GM10248 (cell line): ENCODE measurements at regions not wholly inside any gene's neighbourhood (a gene's known extent, or its start where the extent isn't known, plus 50 kb on each side); places are given as distances from the start of the nearest gene placed in this dataset.

Source experiments
- CTCF ChIA-PET: fragments of 300-600 bp; sonication (Branson Sonifier 250); formaldehyde crosslinking; extraction: SDS; loops from one replicate; lab custom pipeline; 2021; ENCODE audit warnings: antibody characterized with exemption; lab: Yijun Ruan, JAX
- POLR2A ChIA-PET: fragments of 350-650 bp; sonication (Branson Sonifier 250); formaldehyde crosslinking; extraction: SDS; loops from one replicate; lab custom pipeline; 2020; ENCODE audit warnings: antibody characterized with exemption; lab: Yijun Ruan, JAX
- DNase-seq: peaks from one replicate; pipeline ENCODE4 v3.0.0; 2012; ENCODE audit errors: extremely low spot score
- TF ChIP-seq, protein P1 (sequence below): IDR thresholded peaks from 2 replicates; pipeline ENCODE4 v1.5.1; 2012; ENCODE audit warnings: mild to moderate bottlenecking, low read depth; ENCODE audit errors: extremely low read depth, missing control alignments, control extremely low read depth

DNA sequence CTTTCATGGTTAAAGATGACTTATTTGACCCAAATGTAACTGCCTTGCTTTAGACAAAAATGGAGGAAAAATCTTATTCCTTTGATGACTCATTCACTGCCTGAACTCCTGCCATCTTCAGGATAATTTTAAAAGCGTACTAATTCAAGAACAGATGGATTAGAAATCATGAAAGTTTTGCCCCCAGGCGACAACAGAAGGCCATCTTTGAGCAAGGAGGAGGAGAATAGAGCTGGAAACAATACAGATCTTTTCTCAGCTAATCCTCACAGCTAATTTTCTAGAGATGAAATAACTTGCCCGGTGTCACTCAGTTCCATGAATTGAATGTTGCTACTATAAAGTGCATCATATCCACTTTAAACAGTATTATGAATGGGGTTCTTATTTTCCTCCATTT lies 324.7 kb upstream of the RARB start:
- POLR2A ChIA-PET = no interaction called here
- DNase-seq = no peak
- CTCF ChIA-PET = no interaction called here
- TF ChIP-seq, protein P1, sequence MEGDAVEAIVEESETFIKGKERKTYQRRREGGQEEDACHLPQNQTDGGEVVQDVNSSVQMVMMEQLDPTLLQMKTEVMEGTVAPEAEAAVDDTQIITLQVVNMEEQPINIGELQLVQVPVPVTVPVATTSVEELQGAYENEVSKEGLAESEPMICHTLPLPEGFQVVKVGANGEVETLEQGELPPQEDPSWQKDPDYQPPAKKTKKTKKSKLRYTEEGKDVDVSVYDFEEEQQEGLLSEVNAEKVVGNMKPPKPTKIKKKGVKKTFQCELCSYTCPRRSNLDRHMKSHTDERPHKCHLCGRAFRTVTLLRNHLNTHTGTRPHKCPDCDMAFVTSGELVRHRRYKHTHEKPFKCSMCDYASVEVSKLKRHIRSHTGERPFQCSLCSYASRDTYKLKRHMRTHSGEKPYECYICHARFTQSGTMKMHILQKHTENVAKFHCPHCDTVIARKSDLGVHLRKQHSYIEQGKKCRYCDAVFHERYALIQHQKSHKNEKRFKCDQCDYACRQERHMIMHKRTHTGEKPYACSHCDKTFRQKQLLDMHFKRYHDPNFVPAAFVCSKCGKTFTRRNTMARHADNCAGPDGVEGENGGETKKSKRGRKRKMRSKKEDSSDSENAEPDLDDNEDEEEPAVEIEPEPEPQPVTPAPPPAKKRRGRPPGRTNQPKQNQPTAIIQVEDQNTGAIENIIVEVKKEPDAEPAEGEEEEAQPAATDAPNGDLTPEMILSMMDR = no peak

- TF ChIP-seq, protein P1 = no peak
- ChIA-PET CTCF (interaction anchor here (0.6 to 1.0 kb wide), 2 partner anchors 16 to 18 kb away, joined by 3 read pairs; no protein-coding TSS in a partner anchor), POLR2A (no interaction called here)
- no peak for DNase-seq
These were observed 320.0 kb upstream of the RARB start for GRCh38 chr3:25107918-25108617.

DNA sequence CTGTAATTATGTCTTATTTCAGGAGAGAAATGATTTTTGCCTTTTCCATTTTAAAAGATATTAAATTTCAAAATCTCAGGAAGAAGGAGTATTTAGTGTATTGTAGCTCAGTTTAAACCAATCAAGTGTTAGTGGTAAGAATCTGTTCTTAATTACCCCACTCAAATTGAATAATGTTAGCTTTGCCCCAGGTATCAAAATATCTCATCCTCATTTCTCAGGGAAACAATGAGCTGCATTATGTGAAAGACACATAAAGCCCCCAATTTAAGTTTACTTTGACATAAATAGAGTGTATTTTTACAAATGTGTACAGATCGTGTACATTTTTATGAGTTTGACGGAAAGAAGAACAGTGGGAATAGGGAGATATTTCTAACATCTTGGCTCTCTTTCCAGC lies 317.4 kb upstream of the RARB start:
- ChIA-PET CTCF (interaction anchor here (2.2 kb wide), 2 partner anchors 12 to 13 kb away, joined by 5 to 8 read pairs; no protein-coding TSS in a partner anchor), POLR2A (no interaction called here)
- TF ChIP-seq, protein P1 = no peak
- no peak for DNase-seq

GRCh38 chr3:25113891-25114290 lies 314.2 kb upstream of the RARB start:
- DNase-seq = no peak
- POLR2A ChIA-PET = no interaction called here
- TF ChIP-seq, protein P1 = no peak
- CTCF ChIA-PET = interaction anchor here (1.4 kb wide), 1 partner anchor 8 kb away, joined by 6 read pairs; no protein-coding TSS in a partner anchor

- ChIA-PET POLR2A (no interaction called here), CTCF (interaction anchor here (1.4 kb wide), 1 partner anchor 9 kb away, joined by 6 read pairs; no protein-coding TSS in a partner anchor)
- no peak for DNase-seq
- TF ChIP-seq, protein P1 = no peak
These were observed 313.5 kb upstream of the RARB start for GRCh38 chr3:25114532-25114931.

DNA sequence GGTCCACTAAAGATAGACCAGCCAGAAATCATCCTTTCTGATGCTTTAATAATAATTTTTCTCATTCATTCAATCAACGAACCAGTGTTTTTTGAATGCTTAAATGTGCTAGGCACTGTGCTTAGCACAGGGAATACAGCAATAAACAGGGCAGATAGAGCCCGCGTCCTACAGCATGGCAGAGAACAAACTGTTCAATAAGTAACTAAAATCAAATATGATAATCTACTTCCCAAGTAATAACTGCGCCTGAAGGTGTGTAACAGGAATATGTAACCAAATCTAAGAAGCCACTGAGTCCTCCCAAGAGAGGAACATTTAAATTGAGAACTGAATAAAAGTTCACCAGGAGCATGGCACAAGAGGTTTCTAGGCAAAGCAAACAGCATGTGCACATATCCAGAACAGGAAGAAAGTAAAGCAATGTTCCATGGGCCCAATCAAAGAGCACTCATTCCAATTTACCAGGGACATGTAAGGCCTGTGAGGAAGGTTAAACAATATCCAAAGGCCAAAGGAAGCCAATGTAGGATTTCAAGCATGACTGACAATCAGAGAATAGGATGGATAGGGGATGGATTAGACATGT lies 311.0 kb upstream of the RARB start:
- DNase-seq = no peak
- ChIA-PET CTCF (interaction anchor here (1.0 to 1.2 kb wide), 2 partner anchors 10 to 12 kb away, joined by 3 read pairs; no protein-coding TSS in a partner anchor), POLR2A (no interaction called here)
- TF ChIP-seq, protein P1 = no peak
